Activated T-cell treated with anti-CD3 and anti-CD28 coated beads, Interleukin-2, amount 50 U/mL, for 1 hour (primary cell): ENCODE measurements at regions not wholly inside any gene's neighbourhood (a gene's known extent, or its start where the extent isn't known, plus 50 kb on each side); places are given as distances from the start of the nearest gene placed in this dataset.
A peak's percentile ranks its signal among the peaks of the same experiment; 100 is the strongest.
"Not testable (repeated sequence)": the region's sequence is repeated elsewhere in the genome, so short reads cannot be mapped to it uniquely, and the experiment has no call there.

Experiments
- DNase-seq: peaks from one replicate; pipeline ENCODE4 v3.0.0-alpha.2; 2020

DNA sequence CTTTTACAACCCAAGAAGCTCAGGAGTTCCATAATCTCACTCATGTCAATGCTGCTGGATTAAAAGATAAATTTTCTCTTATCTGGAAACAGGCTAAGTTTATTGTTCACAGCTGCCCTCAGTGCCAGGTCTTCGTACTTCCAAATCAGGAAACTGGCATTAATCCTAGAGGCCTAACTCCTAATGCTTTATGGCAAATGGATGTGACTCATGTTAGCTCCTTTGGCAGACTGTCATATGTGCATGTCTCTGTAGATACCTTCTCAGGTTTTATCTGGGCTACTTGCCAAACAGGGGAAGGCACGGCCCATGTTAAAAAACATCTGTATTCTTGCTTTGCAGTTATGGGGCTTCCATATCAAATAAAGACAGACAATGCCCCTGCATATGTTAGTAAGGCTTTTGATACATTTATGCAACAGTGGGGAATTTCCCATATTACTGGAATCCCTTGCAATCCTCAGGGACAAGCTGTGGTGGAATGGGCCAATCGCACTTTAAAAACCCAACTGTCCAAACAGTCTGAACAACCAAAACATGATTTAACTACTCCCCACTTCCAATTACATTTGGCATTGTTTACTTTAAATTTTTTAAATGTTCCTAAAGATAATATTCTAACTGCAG is 570.8 kb upstream of the PTGER4 start:
- DNase-seq, result not testable (repeated sequence)

- DNase-seq, result not testable (repeated sequence)
Measured at GRCh38 chr5:40107786-40108185, 571.9 kb upstream of the PTGER4 start.

DNA sequence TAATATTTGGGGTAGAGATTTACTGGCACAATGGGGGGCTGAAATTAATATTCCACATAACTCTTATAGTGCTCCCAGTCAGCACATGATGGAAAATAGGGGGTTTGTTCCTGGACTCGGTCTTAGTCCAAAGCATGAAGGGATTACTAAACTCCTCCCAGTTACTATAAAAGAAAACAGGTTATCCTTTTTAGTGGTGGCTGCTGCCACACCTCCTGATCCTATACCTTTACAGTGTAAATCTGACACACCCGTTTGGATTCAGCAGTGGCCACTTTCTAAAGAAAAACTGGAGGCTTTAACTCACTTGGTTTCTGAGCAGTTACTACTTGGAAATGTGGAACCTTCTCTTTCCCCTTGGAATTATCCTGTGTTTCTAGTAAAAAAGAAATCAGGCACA is 572.9 kb upstream of the PTGER4 start:
- no peak for DNase-seq

DNA sequence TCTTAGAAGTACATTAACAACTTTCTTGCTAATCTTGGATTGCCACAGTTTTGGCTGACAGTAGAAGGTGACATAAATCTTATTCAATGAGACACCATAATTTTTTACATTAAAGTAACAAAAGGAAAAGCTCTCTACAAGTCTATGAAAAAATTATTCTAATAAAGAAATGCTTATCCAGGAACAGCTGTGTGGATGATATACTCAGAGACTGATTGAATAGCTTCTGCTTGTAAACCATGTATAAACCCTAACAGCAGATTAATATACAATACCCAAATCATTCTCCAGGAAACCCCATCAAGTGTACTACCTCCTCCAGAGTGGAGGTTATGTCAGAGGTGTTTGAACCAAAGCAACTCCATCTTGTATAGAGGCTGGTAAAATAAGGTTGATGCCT is 581.4 kb upstream of the PTGER4 start:
- DNase-seq, result no peak

GRCh38 chr5:40093550-40093949 is 586.2 kb upstream of the PTGER4 start:
- DNase-seq, result no peak

DNA sequence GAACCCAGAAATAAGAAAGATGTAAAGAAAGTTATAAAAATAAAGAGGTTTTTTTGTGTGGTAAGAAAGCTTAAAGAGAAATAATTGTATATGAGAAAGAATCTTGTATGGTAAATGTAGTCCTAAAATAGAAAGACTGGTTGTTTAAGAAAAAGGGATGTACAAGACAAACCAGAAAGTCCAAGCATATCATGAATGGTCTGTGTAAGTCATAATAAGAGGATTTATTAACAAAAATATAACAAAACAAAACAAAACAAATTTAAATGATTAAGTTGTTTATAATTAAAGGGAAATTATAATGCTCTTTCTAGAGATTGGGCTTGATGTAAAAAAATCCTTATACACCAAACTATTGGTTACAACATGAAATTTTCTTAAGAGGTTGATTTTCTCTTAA is 590.4 kb upstream of the PTGER4 start:
- no peak for DNase-seq

DNA sequence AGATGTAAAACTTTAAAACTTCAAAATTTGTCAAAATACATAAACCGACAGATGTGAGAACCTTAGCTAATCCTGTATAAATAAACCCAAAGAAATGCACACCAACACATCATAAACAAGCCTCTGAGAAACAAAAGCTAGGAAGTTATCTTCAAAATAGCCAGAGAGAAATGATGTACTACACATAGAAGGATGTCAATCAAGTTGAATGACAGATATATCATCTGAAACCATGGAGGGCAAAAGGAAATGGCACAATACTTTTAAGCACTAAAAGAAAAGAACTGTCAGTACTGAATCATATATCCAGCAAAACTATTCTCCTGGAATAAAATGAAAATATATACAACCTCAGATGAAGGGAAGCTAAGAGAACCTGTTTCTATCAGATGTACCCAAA is 595.1 kb upstream of the PTGER4 start:
- no peak for DNase-seq

GRCh38 chr5:40082313-40082712 is 597.4 kb upstream of the PTGER4 start:
- DNase-seq, result no peak

DNA sequence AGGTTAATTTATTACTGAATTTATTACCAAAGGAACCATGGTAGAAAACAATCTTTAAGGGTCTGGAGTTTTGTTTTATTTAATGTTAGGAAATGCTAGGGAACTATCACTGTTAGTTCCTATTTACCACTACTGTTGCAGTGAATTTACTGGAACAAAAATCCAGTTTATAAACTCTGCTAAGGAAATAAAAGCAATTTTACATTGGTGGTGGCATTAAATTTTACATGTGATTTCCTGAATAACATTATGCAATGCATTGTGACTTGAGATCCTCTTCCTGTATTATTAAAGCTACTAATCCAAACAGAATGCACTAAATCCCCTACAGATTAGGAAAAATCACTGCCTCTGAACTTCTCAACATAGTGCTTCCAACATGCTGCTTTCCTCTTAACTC is 599.5 kb upstream of the PTGER4 start:
- DNase-seq, result no peak

DNA sequence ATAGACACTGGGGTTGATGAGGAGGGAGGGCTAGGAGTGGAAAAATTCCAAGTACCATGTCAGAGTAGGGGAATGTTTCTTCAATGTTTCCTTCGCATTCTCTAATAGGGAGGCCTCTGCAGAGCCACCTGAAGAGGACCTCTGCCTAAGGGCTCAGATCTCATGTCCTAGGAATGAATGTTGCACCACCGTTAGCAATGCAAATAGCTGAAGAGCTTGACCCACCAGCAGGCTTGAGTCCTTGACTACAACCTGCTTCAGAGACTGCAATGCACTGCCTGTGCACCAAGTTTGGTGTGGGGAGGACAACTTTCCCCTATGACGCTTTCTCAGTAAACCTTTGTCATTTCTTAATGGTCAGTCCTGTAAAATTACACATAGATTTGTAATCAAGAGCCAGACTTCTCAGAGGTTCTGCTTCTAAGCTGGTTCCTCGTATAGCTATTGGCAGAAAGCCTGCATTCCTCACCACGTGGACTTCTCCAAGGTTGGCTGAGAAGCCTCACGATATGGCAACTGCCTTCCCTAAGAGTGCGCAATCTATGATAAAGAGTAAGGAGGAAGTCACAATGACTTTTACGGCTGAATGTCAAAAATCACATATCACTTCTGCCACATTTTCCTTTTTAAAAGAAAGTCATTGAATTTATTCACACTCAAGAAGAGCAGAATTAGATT is 600.7 kb upstream of the PTGER4 start:
- no peak for DNase-seq

GRCh38 chr5:40074826-40075225 is 604.9 kb upstream of the PTGER4 start:
- DNase-seq, result no peak

DNA sequence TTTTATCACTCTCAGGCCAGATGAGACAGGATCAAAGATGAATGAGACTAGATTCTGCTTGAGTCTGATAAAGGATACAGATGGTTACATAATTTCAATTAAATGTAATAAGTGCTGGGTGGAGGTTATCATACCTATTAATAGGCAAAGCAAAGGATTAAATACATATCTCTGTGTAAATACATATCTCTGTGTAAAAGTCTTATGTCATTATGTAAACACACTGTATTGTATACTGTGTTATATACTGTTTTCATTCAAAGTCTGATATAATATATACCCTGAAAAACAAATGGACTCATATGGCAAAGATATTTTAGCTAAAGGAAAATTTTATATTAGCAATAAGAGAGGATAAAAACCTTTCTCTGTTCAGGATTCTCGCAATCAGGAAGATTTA is 605.8 kb upstream of the PTGER4 start:
- DNase-seq, result no peak

GRCh38 chr5:40071870-40072269 is 607.8 kb upstream of the PTGER4 start:
- no peak for DNase-seq

DNA sequence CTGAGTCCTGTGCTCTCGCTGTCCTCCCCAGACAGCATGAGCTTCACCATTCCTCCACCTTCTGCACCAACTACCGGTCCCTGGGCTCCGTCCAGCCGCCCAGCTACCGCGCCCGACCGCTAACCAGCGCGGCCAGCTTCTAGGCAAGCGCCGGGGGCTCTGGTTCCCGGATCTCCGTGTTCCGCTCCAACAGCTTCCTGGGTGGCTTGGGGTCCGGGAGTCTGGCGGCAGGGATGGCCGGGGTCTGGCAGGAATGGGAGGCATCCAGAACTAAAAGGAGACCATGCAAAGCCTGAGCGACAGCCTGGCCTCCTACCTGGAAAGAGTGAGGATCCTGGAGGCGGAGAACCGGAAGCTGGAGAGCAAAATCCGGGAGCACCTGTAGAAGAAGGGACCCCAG is 613.1 kb upstream of the PTGER4 start:
- no peak for DNase-seq

- DNase-seq, result no peak
Measured at GRCh38 chr5:40052808-40053207, 626.9 kb upstream of the PTGER4 start.

DNA sequence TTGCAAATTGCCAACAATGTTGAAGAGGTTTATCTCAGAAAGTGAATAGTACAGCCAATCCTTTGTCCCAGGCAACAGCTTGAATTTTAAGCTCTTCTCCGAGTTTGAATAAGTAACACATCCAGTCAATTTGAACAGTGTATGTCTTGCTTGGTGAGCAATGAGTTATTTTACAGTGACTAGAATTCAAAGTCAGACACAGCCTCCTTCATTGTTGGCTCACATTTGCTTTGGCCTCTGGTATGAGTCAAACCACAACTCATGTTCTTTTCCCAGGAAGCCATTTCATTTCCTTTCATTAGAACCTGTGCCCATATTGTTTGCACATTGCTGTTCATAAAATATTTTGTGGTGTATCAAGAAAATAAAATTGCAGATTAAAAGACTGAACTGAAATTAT is 622.0 kb upstream of the DAB2 start:
- no peak for DNase-seq

- no peak for DNase-seq
Measured at GRCh38 chr5:40045429-40045828, 620.6 kb upstream of the DAB2 start.

DNA sequence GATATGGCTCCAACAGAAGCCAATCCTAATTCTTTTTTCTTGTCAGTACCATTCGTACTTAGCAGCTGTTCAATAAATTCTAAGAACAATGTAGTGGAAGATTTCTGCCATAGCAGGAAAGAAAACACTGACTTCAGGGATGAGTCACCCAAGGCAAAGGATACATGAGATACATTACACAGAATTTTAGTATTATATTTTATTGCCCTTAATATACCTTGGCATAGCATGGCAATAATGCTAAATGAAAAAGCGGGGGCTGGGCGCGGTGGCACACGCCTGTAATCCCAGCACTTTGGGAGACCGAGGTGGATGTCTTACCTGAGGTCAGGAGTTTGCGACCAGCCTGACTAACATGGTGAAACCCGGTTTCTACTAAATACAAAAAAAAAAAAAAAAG is 619.1 kb upstream of the DAB2 start:
- DNase-seq, result no peak

- DNase-seq, result no peak
Measured at GRCh38 chr5:40041452-40041851, 616.7 kb upstream of the DAB2 start.

DNA sequence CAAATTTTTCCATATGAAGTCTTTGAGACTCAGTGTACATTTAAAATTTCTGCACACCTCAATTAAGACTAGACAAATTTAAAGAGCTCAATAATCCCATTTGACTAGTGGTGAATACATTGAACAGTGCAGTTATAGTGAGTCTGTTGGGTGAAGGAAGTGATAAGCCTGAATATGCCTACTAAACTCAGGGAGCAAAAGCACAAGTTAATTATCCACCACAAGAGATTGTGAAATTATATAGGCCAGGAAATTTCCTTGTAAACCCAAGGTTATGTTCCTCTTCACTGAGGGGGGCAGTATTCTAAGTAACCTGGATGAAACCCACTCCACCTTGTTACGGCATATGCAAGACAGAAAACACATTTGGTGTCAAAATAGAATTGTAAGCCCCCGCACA is 612.9 kb upstream of the DAB2 start:
- no peak for DNase-seq

- DNase-seq, result no peak
Measured at GRCh38 chr5:40034441-40034840, 609.7 kb upstream of the DAB2 start.

DNA sequence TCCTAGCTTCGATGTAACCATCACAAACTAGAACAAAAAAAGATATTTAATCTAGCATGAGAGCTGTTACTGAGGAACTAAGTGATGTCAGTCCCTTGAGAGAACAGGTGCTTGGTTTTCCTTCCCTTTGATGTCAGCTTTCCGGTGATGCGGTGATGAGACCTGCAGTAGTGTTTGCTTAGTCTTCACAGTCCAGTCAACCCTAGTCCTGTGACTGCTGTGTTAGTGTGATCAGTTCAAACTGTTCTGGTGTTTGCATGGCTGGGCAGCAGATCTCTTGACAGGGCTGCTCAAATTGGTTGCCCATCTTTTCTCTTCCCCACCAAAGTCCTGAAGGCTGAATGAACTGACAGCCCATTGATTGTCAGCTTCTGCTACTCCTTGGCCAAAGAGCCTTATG is 608.6 kb upstream of the DAB2 start:
- DNase-seq, result peak; percentile 17

DNA sequence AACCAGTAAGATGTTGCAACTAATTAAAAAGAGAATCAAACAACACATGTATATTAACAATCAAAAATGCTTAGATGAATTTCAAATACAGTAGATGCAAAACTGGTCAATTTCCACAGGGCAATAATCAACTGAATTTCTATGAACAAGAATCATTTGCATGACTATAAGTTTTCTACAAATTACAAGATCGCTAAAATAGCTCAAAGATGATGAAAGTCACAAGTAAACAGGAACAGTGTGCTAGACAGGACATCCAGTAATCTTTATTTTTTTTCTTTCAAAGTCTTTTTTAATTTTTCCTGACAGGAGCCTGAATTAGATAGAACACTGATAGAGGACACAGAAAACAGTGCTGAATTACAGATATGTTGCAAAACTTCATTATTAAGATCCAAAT is 608.2 kb upstream of the DAB2 start:
- no peak for DNase-seq

DNA sequence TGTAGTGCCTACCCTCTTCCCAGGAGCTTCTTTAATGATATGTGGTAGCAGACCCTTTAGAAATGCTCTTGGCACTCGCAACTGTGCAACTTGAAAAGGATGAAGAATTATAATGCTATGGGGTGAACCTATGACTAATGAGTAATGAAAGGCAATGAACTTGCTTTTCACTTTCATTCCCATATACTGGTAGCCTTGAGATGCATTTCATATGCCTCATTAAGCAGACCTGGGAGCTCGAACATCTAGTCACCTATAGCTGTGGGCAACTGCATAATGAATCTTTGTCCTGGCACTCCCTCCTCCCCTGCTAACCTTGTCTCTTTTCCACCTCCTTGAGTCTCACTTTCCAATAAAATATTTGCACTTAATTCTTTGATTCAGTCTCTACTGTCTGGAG is 605.9 kb upstream of the DAB2 start:
- no peak for DNase-seq
